Psoas muscle (tissue), 7 donors: ENCODE measurements at regions not wholly inside any gene's neighbourhood (a gene's known extent, or its start where the extent isn't known, plus 50 kb on each side); places are given as distances from the start of the nearest gene placed in this dataset.

Experiments
- ATAC-seq, 4 donors: fragments of 200-7000 bp; cut with Tn5 transposase; one replicate each; pipeline ENCODE4 v1.9.1; 2020; ENCODE audit warnings: moderate library complexity in 3 of 4, mild to moderate bottlenecking in 2 of 4
- DNase-seq, 2 donors: peaks; one replicate each; pipeline ENCODE4 v3.0.0-alpha.2; 2020
- H3K27ac ChIP-seq: fragments of 200-600 bp; one replicate; pipeline ENCODE4 v1.8.0; 2022
- H3K27me3 ChIP-seq, 3 donors: fragments of 200-600 bp in 1 of 3; one replicate each; pipeline versions ENCODE4 v1.6.1 to v1.8.0; 2013 to 2022; ENCODE audit warnings: low read length in 2 of 3, mild to moderate bottlenecking in 2 of 3, moderate library complexity in 1 of 3; ENCODE audit not compliant: insufficient read depth in 3 of 3
- H3K36me3 ChIP-seq, 2 donors: fragments of 200-600 bp in 1 of 2; one replicate each; pipeline versions ENCODE4 v1.6.1 to v1.8.0; 2013 to 2022; ENCODE audit warnings: low read depth in 1 of 2, mild to moderate bottlenecking in 1 of 2, moderate library complexity in 1 of 2; ENCODE audit not compliant: insufficient read depth in 1 of 2
- H3K4me1 ChIP-seq: fragments of 200-600 bp; one replicate; pipeline ENCODE4 v1.8.0; 2022
- H3K4me3 ChIP-seq: fragments of 200-600 bp; one replicate; pipeline ENCODE4 v1.8.0; 2022; ENCODE audit warnings: mild to moderate bottlenecking
- H3K9me3 ChIP-seq: fragments of 200-600 bp; one replicate; pipeline ENCODE4 v1.8.0; 2022
- WGBS, 3 donors: extraction: QIAGEN DNeasy Blood & Tissue Kit; methylation state at CpG; one replicate each; pipeline versions ENCODE4 v1.1.6 to v1.1.7; 2013; 5-methylcytosine and 5-hydroxymethylcytosine counted together
- intact Hi-C, 2 donors: fragments of 100-400 bp; cut with DNase I; formaldehyde crosslinking; loops; one replicate each; pipeline versions ENCODE4 v1.11.0 to v1.14.2; 2022
- TF ChIP-seq, protein P1 (sequence below): fragments of 200-600 bp; IDR thresholded peaks from one replicate; pipeline ENCODE4 v1.8.0; 2022; ENCODE audit warnings: antibody characterized with exemption
- donor health status: healthy with polysubstance abuse.
- donor health status: DM: no; HTN: no; CAD: no; lungs with moderate emphysema.
- donor health status: Bipolar disorder and iron deficiency.
- donor health status: healthy.
- donor health status: DM: yes; HTN: yes; CAD: no.
- donor health status: DM: no; HTN: no; CAD: no.
- donor health status: DM: yes; HTN: yes; CAD: no.

DNA sequence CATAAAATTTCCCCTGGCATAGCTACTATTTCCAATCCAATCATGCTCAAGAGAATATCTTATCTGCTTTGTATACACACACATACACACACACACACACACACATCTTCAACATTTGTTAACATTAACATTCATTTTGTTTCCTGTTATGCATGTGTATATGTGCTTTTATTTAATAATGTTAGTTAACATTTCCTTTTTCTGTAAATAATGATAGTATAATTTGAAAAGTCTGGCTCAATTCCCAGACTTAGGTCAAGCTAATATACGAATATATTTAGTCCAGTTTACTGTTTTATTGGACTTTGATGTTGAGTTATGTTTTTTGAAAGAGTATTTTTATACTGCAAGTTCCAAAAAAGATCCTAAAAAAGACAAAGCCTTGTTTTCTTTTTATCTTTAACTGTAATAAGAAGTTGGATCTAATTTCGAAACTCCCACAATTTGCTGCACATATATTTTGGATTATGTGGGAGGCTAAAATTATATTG is 1072.4 kb downstream of the EFNB2 start:
- TF ChIP-seq, protein P1, sequence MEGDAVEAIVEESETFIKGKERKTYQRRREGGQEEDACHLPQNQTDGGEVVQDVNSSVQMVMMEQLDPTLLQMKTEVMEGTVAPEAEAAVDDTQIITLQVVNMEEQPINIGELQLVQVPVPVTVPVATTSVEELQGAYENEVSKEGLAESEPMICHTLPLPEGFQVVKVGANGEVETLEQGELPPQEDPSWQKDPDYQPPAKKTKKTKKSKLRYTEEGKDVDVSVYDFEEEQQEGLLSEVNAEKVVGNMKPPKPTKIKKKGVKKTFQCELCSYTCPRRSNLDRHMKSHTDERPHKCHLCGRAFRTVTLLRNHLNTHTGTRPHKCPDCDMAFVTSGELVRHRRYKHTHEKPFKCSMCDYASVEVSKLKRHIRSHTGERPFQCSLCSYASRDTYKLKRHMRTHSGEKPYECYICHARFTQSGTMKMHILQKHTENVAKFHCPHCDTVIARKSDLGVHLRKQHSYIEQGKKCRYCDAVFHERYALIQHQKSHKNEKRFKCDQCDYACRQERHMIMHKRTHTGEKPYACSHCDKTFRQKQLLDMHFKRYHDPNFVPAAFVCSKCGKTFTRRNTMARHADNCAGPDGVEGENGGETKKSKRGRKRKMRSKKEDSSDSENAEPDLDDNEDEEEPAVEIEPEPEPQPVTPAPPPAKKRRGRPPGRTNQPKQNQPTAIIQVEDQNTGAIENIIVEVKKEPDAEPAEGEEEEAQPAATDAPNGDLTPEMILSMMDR, result no peak
- WGBS, 3 donors, result 43 to 52% (median 46%) methylated on average over 2 of the region's 2 CpGs
- ATAC-seq, result no peak

DNA sequence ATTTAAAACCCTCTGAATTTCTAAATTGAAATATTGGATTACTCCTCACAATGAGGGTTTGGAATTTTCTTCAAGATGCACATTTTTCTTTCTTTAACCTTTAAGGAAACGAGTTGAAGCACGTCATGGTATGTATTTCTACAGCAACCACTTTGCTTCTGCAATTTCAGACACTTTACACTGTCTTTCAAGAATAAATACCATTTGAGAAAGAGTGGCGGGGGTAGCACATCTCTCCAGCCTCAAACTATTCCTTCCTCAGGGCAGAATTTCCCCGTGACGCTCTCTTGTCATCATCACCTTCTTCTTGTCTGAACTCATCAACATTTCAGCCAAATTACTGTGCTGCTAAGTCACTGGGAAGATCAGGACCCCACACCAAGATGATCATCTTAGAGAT is 1073.4 kb downstream of the EFNB2 start:
- Histone ChIP-seq H3K27me3 (peaks cover 0 to 2% (median 0%) of the 10 kb centered on the region in 3 donors), H3K27ac (no peak overlapping the region), H3K9me3 (no peaks in the 10 kb centered on the region), H3K4me3 (no peak overlapping the region), H3K36me3 (no peaks in the 10 kb centered on the region), H3K4me1 (no peaks in the 10 kb centered on the region)
- WGBS, 3 donors, result 70 to 77% (median 71%) methylated on average over 5 of the region's 5 CpGs
- intact Hi-C loops, result no loop called here
- DNase-seq (no peak), ATAC-seq (no peak)
- TF ChIP-seq, protein P1, result no peak

More for the DNA sequence above, 1072.4 kb downstream of the EFNB2 start:
- Histone ChIP-seq H3K36me3 (no peaks in the 10 kb centered on the region), H3K27me3 (peaks cover 0 to 2% (median 0%) of the 10 kb centered on the region in 3 donors), H3K4me3 (no peak overlapping the region), H3K9me3 (no peaks in the 10 kb centered on the region), H3K4me1 (no peaks in the 10 kb centered on the region), H3K27ac (no peak overlapping the region)
- intact Hi-C loops, result no loop called here
- no peak for DNase-seq

DNA sequence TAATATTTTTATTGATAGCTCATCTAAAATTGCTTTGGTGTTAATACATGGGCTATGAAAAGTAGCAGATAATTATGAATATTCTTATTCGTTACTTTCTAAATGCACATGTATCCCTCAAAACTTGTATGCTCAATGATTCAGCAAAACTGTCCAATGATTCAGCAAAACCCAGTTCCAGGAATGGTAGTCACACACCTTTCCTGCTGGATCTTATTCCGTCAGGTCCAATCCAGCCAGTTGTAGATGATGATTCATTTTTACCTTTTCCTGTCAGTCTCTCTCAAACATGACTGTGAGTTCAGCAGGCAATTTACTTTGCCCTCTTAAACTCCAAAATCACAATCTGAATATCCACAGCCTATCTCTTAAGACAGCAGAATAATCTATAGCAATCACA is 1082.6 kb downstream of the EFNB2 start:
- Histone ChIP-seq H3K9me3 (no peaks in the 10 kb centered on the region), H3K4me3 (no peak overlapping the region), H3K27ac (no peak overlapping the region), H3K27me3 (no peaks in the 10 kb centered on the region), H3K4me1 (no peaks in the 10 kb centered on the region), H3K36me3 (no peaks in the 10 kb centered on the region)
- intact Hi-C loops, result no loop called here
- DNase-seq, result no peak
- TF ChIP-seq, protein P1, result no peak
- no peak for ATAC-seq
- whole genome bisulfite sequencing, 3 donors, result 87 to 91% (median 88%) methylated on average over 2 of the region's 2 CpGs

DNA sequence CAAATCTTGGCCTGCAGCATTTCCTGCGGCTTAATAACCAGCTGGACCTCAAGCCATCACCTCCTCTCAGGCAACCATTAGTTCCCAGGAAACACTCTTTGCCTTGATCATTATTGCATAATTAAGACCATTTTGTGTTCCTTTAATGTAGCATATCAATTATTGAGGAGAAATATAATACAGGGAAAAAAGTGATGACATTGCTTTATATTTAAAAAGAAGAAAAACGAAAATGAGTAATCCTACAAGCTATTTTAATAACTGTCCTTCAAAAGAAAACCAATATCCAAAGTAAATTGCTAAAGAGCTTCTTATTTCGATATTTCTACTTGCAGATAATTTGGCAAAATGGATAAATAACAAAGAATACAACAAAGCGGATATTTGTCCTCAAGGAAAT is 1084.7 kb downstream of the EFNB2 start:
- H3K27ac ChIP-seq, result no peak overlapping the region
- TF ChIP-seq, protein P1, result no peak
- DNase-seq (no peak), ATAC-seq (no peak)
- intact Hi-C loops, result no loop called here
- no peaks in the 10 kb centered on the region for H3K4me1 ChIP-seq
- H3K4me3 ChIP-seq, result no peak overlapping the region
- H3K27me3 ChIP-seq, result no peaks in the 10 kb centered on the region
- WGBS, 3 donors, result 73 to 86% (median 83%) methylated on average over 4 of the region's 4 CpGs
- no peaks in the 10 kb centered on the region for H3K9me3 ChIP-seq
- no peaks in the 10 kb centered on the region for H3K36me3 ChIP-seq

DNA sequence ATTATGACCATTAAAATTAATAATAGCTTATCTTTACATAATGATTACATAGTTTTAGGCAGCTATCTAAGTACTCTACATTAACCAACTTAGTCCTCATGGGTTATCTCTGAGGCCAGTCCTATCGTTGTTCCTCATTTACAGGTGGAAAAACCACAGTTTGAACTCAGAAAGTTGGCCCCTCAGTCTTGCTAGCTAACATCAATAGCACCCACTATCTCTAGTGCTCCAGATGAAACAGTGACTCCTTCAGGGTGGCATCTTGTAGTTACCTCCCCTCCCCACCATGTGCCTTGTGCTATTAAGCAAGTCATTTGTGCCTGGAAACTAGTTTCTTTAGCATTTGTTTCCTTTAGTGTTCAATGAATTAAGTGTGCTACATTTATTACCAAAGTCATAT is 1086.7 kb downstream of the EFNB2 start:
- intact Hi-C loops, result no loop called here
- Histone ChIP-seq H3K27me3 (no peaks in the 10 kb centered on the region), H3K9me3 (no peaks in the 10 kb centered on the region), H3K4me3 (no peak overlapping the region), H3K27ac (no peak overlapping the region), H3K36me3 (no peaks in the 10 kb centered on the region), H3K4me1 (no peaks in the 10 kb centered on the region)
- WGBS, 3 donors, result 83 to 100% (median 86%) methylated on average over 1 of the region's 1 CpG
- TF ChIP-seq, protein P1, result no peak
- ATAC-seq (no peak), DNase-seq (no peak)
